Activated CD4-positive, alpha-beta T cell treated with anti-CD3 and anti-CD28 coated beads, Interleukin-2, amount 50 U/mL, for 4 hours (primary cell): ENCODE measurements at regions not wholly inside any gene's neighbourhood (a gene's known extent, or its start where the extent isn't known, plus 50 kb on each side); places are given as distances from the start of the nearest gene placed in this dataset.

Experiments
- DNase-seq, 2 experiments: peaks; one replicate each; pipeline ENCODE4 v3.0.0-alpha.2; 2020

GRCh38 chr16:13554005-13554404 lies 365.9 kb upstream of the ERCC4 start:
- DNase-seq, result no peak

- no peak for DNase-seq
Observed at GRCh38 chr16:13554643-13555042, 365.3 kb upstream of the ERCC4 start.

- no peak for DNase-seq
Observed at GRCh38 chr16:13557418-13557817, 362.5 kb upstream of the ERCC4 start.

GRCh38 chr16:13558752-13559151 lies 361.2 kb upstream of the ERCC4 start:
- DNase-seq, result no peak

- DNase-seq, result no peak
Observed at GRCh38 chr16:13559624-13560023, 360.3 kb upstream of the ERCC4 start.

- no peak for DNase-seq
Observed at GRCh38 chr16:13560151-13560550, 359.8 kb upstream of the ERCC4 start.

- DNase-seq, result no peak
Observed at GRCh38 chr16:13561291-13562070, 358.5 kb upstream of the ERCC4 start.

- no peak for DNase-seq
Observed at GRCh38 chr16:13568803-13569202, 351.2 kb upstream of the ERCC4 start.

GRCh38 chr16:13569986-13570385 lies 350.0 kb upstream of the ERCC4 start:
- DNase-seq, result no peak

GRCh38 chr16:13571036-13571435 lies 348.9 kb upstream of the ERCC4 start:
- no peak for DNase-seq

- DNase-seq, result no peak
Observed at GRCh38 chr16:13573903-13574302, 346.1 kb upstream of the ERCC4 start.

GRCh38 chr16:13586051-13586450 lies 333.9 kb upstream of the ERCC4 start:
- no peak for DNase-seq

GRCh38 chr16:13587181-13587580 lies 332.8 kb upstream of the ERCC4 start:
- DNase-seq, result no peak

GRCh38 chr16:13594823-13595222 lies 325.1 kb upstream of the ERCC4 start:
- DNase-seq, result no peak

- DNase-seq, result no peak
Observed at GRCh38 chr16:13606804-13607203, 313.1 kb upstream of the ERCC4 start.

- no peak for DNase-seq
Observed at GRCh38 chr16:13607289-13607688, 312.7 kb upstream of the ERCC4 start.

GRCh38 chr16:13611596-13611995 lies 308.4 kb upstream of the ERCC4 start:
- no peak for DNase-seq

GRCh38 chr16:13612623-13613022 lies 307.3 kb upstream of the ERCC4 start:
- no peak for DNase-seq

- DNase-seq, result no peak
Observed at GRCh38 chr16:13613165-13613564, 306.8 kb upstream of the ERCC4 start.

GRCh38 chr16:13621639-13622038 lies 298.3 kb upstream of the ERCC4 start:
- DNase-seq, result no peak

- DNase-seq, result no peak
Observed at GRCh38 chr16:13628156-13628555, 291.8 kb upstream of the ERCC4 start.

- no peak for DNase-seq
Observed at GRCh38 chr16:13629704-13630103, 290.2 kb upstream of the ERCC4 start.

- DNase-seq, result no peak
Observed at GRCh38 chr16:13630374-13630773, 289.6 kb upstream of the ERCC4 start.

GRCh38 chr16:13631213-13631767 lies 288.7 kb upstream of the ERCC4 start:
- no peak for DNase-seq

GRCh38 chr16:13631916-13632315 lies 288.0 kb upstream of the ERCC4 start:
- DNase-seq, result no peak
